PC-9 (cell line): ENCODE measurements at regions not wholly inside any gene's neighbourhood (a gene's known extent, or its start where the extent isn't known, plus 50 kb on each side); places are given as distances from the start of the nearest gene placed in this dataset.

Experiments used
- BruUV-seq: library from RNA; stranded (reverse); fragments of 400-500 nt; replicated peaks from 2 replicates; lab custom pipeline; 2021; lab: Mats Ljungman, UMichigan
- CTCF ChIA-PET: fragments of 300-600 bp; sonication (Branson Sonifier 250); formaldehyde crosslinking; loops from one replicate; lab custom pipeline; 2022; ENCODE audit warnings: antibody characterized with exemption; lab: Charles Lee
- POLR2A ChIA-PET: fragments of 300-600 bp; sonication (Branson Sonifier 250); formaldehyde crosslinking; loops from one replicate; lab custom pipeline; 2022; ENCODE audit warnings: antibody characterized with exemption; ENCODE audit not compliant: unreplicated experiment; lab: Charles Lee
- DNase-seq, 2 experiments: peaks; one replicate each; pipeline versions ENCODE4 v3.0.0 to v3.0.0-alpha.2; 2015 to 2022; ENCODE audit warnings: mixed read lengths in 1 of 2
- H2AFZ ChIP-seq: fragments of 200-600 bp; sonication (generic); 2 replicates; pipeline ENCODE4 v1.8.1; 2017; ENCODE audit warnings: antibody characterized with exemption
- H3F3A ChIP-seq: fragments of 200-600 bp; sonication (generic); 2 replicates; pipeline ENCODE4 v1.8.1; 2017; ENCODE audit warnings: antibody characterized with exemption, mild to moderate bottlenecking, low read depth; ENCODE audit not compliant: insufficient read depth
- H3K27ac ChIP-seq: fragments of 200-600 bp; sonication (generic); 2 replicates; pipeline ENCODE4 v1.6.1; 2016; ENCODE audit warnings: mixed run types
- H3K27me3 ChIP-seq: fragments of 200-600 bp; sonication (generic); 2 replicates; pipeline ENCODE4 v1.6.1; 2016; ENCODE audit warnings: low read depth, mixed run types; ENCODE audit not compliant: insufficient read depth
- H3K36me3 ChIP-seq: fragments of 200-600 bp; sonication (generic); 2 replicates; pipeline ENCODE4 v1.6.1; 2016; ENCODE audit warnings: low read depth, mixed run types
- H3K4me1 ChIP-seq: fragments of 200-600 bp; sonication (generic); replicated peaks from 2 replicates; pipeline ENCODE4 v1.6.1; 2016; ENCODE audit warnings: mixed run types; ENCODE audit not compliant: insufficient read depth
- H3K4me2 ChIP-seq: fragments of 200-600 bp; sonication (generic); 2 replicates; pipeline ENCODE4 v1.6.1; 2017; ENCODE audit warnings: mixed run types
- H3K4me3 ChIP-seq: fragments of 200-600 bp; sonication (generic); 2 replicates; pipeline ENCODE4 v1.6.1; 2016; ENCODE audit warnings: mixed run types
- H3K79me2 ChIP-seq: fragments of 200-600 bp; sonication (generic); 2 replicates; pipeline ENCODE4 v1.6.1; 2017; ENCODE audit warnings: low read depth, mixed run types
- H3K9me2 ChIP-seq: fragments of 200-600 bp; sonication (generic); 2 replicates; pipeline ENCODE4 v1.8.1; 2017; ENCODE audit warnings: mild to moderate bottlenecking; ENCODE audit not compliant: insufficient read depth
- H3K9me3 ChIP-seq: fragments of 200-600 bp; sonication (generic); 2 replicates; pipeline ENCODE4 v1.8.1; 2016; ENCODE audit warnings: low read depth; ENCODE audit not compliant: insufficient read depth
- H4K20me1 ChIP-seq: fragments of 200-600 bp; sonication (generic); 2 replicates; pipeline ENCODE4 v1.8.1; 2017; ENCODE audit not compliant: insufficient read depth
- CTCF ChIP-seq: fragments of 200-600 bp; sonication (generic); conservative IDR thresholded peaks from 2 replicates; pipeline ENCODE4 v1.6.1; 2017; ENCODE audit warnings: mixed run types, antibody characterized with exemption, mild to moderate bottlenecking, moderate library complexity
- EZH2 ChIP-seq: fragments of 200-600 bp; sonication (generic); IDR thresholded peaks from 2 replicates; pipeline ENCODE4 v1.8.0; 2017; ENCODE audit warnings: antibody characterized with exemption, low read depth
- intact Hi-C: fragments of 100-400 bp; cut with micrococcal nuclease; formaldehyde crosslinking; loops from one replicate; pipeline ENCODE4 v1.10.0; 2022; ENCODE audit not compliant: unreplicated experiment

GRCh38 chr20:60897976-60898375 lies 354.1 kb upstream of the CDH4 start:
- CTCF ChIA-PET = no interaction called here
- no peaks in the 10 kb centered on the region for H3K9me3 ChIP-seq
- no peak overlapping the region for H3K27ac ChIP-seq

GRCh38 chr20:60899320-60899719 lies 352.7 kb upstream of the CDH4 start:
- POLR2A ChIA-PET = no interaction called here
- no peaks in the 10 kb centered on the region for H3K79me2 ChIP-seq

More at GRCh38 chr20:60897976-60898375, 354.1 kb upstream of the CDH4 start:
- intact Hi-C loops = no loop called here
- Histone ChIP-seq H3K4me1 (no peaks in the 10 kb centered on the region), H3K27me3 (0 out of 2 replicates have a peak, but pooled peaks cover 9% of the 10 kb centered on the region), H3K79me2 (no peaks in the 10 kb centered on the region), H3K4me3 (no peak overlapping the region), H3K4me2 (no peak overlapping the region), H2AFZ (no peak overlapping the region), H3F3A (no peaks in the 10 kb centered on the region), H3K9me2 (no peaks in the 10 kb centered on the region), H4K20me1 (no peaks in the 10 kb centered on the region), H3K36me3 (no peaks in the 10 kb centered on the region)
- no TSS peak for BruUV-seq
- no peak for TF ChIP-seq CTCF
- TF ChIP-seq EZH2 = no peak
- no peak for DNase-seq
- POLR2A ChIA-PET = interaction anchor here (0.6 kb wide), 1 partner anchor 226 kb away, joined by 3 read pairs; no protein-coding TSS in a partner anchor

GRCh38 chr20:60900618-60901017 lies 351.4 kb upstream of the CDH4 start:
- ChIA-PET POLR2A (no interaction called here), CTCF (no interaction called here)
- H2AFZ ChIP-seq = no peak overlapping the region
- no peak for DNase-seq
- H3K4me1 ChIP-seq = no peaks in the 10 kb centered on the region
- no peak overlapping the region for H3K4me3 ChIP-seq
- intact Hi-C loops = no loop called here
- no peak for TF ChIP-seq CTCF
- TF ChIP-seq EZH2 = no peak
- H3K9me3 ChIP-seq = no peaks in the 10 kb centered on the region
- H3K79me2 ChIP-seq = no peaks in the 10 kb centered on the region
- no peaks in the 10 kb centered on the region for H3K9me2 ChIP-seq
- peaks cover 15% of the 10 kb centered on the region; the same call in 1 of the 2 replicates for H3K27me3 ChIP-seq
- H3K27ac ChIP-seq = no peak overlapping the region
- H4K20me1 ChIP-seq = no peaks in the 10 kb centered on the region
- H3K4me2 ChIP-seq = no peak overlapping the region
- no peaks in the 10 kb centered on the region for H3F3A ChIP-seq
- BruUV-seq = no TSS peak
- no peaks in the 10 kb centered on the region for H3K36me3 ChIP-seq

More at GRCh38 chr20:60899320-60899719, 352.7 kb upstream of the CDH4 start:
- Histone ChIP-seq H3K9me3 (no peaks in the 10 kb centered on the region), H3K4me1 (no peaks in the 10 kb centered on the region), H3K4me3 (no peak overlapping the region), H3F3A (no peaks in the 10 kb centered on the region), H4K20me1 (no peaks in the 10 kb centered on the region), H2AFZ (no peak overlapping the region), H3K27ac (no peak overlapping the region), H3K27me3 (peaks cover 11% of the 10 kb centered on the region; the same call in 1 of the 2 replicates), H3K9me2 (no peaks in the 10 kb centered on the region), H3K4me2 (no peak overlapping the region), H3K36me3 (no peaks in the 10 kb centered on the region)
- CTCF ChIA-PET = no interaction called here
- TF ChIP-seq EZH2 (no peak), CTCF (no peak)
- no TSS peak for BruUV-seq
- DNase-seq = no peak
- intact Hi-C loops = no loop called here
